ELR (cell line): ENCODE measurements at regions not wholly inside any gene's neighbourhood (a gene's known extent, or its start where the extent isn't known, plus 50 kb on each side); places are given as distances from the start of the nearest gene placed in this dataset.
A peak's percentile ranks its signal among the peaks of the same experiment; 100 is the strongest.
"Not testable (repeated sequence)": the region's sequence is repeated elsewhere in the genome, so short reads cannot be mapped to it uniquely, and the experiment has no call there.

Experiments
- DNase-seq: peaks from one replicate; pipeline ENCODE4 v3.0.0-alpha.2; 2015; ENCODE audit warnings: low read depth

DNA sequence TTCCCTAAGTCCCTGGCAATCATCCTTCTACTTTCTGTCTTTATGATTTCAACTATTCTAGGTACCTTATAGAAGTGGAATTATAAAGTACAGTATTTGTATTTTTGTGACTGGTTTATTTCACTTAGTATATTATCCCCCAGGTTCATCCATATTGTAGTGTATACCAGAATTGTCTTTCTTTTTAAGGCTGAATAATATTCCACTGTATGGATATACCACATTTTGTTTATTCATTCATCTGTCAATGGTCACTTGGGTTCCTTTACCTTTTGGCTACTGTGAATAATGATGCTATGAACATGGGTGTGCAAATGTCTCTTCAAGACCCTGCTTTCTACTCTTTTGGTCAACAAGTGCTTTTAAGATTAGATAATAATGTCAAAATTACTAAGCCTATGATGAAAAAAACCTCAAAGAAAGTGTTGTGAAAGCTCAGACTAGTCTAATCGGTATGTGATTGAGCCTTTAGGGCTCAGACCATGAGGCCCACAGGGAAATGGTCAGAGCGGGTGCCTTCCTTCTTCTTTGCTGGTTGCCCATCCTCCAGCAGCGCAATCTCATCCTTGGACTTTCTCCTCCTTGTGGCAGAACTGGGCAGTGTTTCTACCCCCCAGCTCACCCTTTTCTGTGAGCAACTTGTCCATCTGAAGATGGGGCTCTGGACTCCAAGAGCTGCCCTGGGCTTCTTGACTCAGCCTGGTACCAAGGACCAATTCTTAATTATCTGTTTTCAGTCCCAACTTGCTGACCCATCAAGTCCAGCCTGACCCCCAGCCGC, 105.4 kb downstream of the TTC8 start:
- DNase-seq: peak; percentile 40

DNA sequence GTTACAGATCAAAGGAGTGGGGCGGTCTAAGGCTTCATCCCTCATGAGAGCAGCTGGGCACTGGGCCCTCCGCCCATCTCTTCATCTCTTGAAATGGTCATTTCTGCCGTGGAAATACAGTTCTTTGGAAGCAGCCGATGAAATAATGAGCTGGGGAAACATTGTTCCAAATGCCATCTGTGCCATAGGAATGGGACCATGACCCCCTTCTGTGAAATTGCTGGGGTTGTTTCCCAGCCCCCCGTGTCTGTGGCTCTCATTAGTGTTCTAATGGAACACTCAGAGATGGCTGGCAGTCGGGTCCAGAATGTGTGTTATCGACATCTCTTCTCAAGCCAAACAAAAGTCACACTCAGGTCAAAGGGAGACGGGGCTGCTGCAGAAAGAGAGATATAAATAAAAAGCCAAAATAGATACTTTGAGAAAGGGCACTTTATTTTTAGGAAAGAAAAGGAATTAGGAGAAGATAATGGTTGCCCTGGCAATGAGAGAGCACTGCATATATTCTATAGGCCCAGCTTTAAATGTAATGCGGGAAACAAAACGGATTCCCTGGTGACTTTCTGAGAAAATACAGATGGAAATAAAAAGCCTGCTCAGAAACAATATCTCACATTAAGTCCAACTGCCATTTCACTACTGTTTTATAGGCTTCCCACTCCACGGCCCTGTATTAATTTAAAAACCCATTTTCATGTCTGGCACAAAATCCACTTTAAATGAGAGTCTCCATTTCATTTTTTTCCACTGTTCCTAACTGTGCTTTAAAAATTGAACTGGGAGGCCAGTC, 107.1 kb downstream of the TTC8 start:
- no peak for DNase-seq

GRCh38 chr14:88933191-88933590, 108.7 kb downstream of the TTC8 start:
- DNase-seq: no peak

DNA sequence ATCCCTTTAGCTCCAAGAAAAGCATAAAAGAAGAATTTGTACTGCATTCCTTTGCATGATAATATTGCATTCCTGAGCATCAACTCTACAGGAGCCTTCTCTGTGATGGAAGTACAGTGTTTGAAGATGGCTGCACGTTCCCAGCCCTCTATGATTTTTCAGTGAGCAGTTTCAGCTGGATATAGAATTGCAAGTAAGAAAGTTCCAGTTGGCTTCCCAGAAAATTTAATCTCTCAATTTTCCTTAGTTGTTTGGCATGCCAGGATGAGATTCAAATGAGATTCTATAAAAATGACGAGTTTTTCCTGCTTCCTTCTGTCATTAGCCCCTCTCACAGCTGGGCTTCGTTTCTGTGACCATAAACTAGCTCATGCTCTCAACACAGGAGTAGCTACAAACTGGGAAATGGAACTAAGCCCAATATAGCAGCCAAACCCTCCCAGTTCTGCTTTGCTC, 109.9 kb downstream of the TTC8 start:
- no peak for DNase-seq

GRCh38 chr14:88935083-88935482, 110.6 kb downstream of the TTC8 start:
- no peak for DNase-seq

DNA sequence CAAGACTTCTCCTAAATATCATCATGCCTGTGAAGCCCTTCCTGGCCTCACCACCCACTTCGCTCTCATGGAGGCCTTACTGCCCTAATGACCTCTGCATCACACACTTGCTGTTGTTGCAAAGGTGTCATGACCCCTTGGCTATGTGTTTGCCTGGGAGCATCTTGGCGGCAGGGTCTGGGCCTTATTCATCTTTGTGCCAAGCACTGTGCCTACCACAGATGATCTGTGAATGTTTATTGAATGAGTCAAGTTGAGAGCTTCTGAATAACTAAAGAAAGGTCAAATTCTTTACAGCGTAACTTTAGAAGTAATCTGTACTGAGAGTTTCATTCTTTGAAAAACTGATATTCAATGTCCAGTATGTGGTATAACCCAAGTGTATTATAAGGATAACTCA, 113.3 kb downstream of the TTC8 start:
- DNase-seq: peak; percentile 18

DNA sequence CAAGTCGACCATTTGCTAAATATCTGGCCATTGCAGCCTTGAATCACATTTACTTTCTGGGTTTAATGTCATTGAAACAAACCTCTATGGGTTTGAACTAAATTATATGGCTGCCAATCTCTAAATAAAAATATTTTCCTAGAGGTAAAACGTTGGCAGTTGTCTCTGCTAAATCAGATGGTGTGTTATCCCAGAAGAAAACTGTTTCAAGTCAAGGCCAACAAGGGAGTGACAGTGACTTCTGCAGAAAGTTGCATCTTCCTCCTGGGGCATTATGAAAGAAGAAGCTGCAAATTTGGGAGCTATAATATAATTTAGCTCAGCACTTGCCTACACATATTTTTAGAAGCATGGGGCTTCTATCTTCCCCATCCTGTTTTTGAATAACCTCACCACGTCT, 116.2 kb downstream of the TTC8 start:
- DNase-seq: no peak

DNA sequence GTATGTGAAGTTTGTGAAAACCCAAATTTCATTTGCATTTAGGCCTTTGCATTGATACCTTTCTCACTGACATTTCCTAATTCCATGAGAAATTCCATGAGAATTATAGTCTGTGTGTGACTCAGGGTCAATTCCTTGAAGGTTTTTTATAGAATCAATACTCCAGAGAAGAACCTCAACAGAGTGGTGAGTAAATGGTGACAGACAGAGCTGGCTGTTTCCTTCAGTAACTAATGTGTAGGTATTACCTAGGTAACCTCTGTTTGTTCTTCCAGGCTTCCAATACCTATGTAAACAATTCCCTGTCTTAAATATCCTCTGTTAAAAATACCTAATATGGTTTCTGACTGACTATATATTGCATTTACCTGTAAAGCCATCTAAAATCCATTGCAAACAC, 117.0 kb downstream of the TTC8 start:
- DNase-seq: no peak

DNA sequence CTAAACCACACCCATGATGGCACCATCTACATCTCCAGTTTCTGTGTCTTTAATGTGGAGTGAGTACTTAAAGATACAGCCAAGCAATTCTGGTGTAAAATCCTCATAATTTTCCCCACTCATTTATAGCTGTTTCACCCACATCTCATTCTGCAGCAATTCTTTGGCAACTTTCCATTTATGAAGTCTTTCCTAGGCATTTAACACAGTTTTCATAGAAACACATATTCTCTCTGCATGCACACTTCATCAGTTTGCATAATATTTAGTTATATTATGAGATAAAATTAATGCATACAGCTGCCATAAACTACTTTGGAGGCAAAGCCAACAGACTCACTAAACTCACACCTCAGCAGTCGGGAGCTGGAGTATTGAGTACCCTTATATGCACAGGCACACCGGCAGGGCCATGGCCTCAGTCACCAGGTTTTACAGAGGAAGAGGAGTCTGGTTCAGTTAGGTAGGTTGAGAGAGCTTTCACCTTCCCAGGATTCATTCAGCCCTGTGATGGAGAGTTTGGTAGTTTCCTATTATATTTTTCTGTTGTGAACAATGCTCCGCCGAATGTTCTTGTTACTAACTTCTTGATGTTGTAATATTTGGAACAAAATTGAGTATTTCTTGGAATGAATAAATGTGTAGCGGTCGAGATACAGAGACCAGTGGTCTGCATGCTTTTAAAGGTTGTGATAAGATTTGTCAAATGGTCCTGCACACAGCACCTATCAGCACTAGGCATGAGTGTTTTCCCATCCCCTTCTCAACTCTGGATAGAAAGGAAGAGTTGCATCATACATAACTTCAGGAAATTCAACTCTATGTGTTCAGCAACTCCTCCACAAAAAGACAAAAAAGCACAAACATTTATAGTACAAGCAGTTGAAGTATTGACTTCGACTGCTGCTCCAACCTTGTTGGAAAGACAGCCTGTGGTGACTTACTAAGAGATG, 123.5 kb downstream of the TTC8 start:
- DNase-seq: no peak

GRCh38 chr14:88950069-88950468, 125.6 kb downstream of the TTC8 start:
- no peak for DNase-seq

GRCh38 chr14:88951370-88951769, 126.9 kb downstream of the TTC8 start:
- DNase-seq: no peak

DNA sequence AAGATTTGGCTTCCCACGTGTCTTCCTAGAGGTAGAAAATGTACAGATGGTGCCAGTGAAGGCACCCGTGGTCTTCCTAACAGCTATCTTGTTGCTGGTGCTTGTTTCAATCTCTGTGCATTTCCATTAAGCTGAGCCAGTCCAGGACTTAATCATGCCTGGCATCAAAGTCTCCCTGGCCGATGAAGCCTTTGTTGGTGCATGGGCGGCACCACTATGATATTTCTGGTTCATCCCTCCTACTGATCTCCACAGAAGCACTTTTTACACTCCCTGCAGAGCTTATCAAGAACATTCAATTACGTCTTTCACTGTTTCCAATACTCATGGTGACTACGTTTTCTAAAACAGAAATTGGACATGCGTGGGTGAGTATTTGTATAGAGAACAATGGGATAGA, 128.4 kb downstream of the TTC8 start:
- no peak for DNase-seq

DNA sequence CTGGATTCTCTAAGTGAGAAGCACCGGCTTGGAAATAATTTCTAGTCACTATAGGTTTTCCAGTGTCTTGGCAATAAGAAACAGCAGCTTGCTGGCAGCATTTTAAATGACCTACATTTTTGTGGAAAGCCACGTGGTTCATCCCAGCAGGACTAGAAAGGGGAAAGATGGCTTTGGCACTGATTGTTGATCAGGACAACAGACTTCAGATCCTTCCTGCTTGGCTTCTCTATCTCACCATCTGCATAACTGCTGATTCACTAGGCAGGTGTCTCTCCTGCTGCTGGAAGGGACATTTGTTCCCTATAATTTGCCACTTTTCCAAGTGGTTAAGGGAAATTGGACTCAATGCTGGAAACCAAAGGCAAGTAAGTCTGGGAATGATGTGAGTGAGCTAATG, 131.0 kb downstream of the TTC8 start:
- no peak for DNase-seq

GRCh38 chr14:88960496-88960895, 136.0 kb downstream of the TTC8 start:
- DNase-seq: no peak

GRCh38 chr14:88961214-88961613, 136.8 kb downstream of the TTC8 start:
- DNase-seq: no peak

DNA sequence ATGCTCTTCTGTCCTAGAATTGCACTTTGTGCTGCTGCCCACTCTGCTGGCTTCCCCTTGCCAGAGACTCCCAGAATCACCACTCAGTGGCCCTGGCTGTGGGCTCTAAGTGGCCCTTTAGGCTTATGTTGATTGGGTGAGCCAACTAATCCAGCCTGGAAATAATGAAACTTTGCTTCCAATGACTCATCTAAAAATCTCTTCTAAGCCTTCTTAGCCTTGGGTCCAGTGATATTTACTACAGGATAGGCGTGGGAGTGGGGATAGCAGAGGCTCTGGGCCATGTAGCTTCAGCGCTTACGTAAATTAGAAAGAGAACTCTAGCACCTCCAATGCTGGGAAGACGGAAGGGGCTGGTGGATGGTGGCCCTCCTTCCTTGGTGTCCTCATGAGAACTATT, 137.9 kb downstream of the TTC8 start:
- DNase-seq: no peak

DNA sequence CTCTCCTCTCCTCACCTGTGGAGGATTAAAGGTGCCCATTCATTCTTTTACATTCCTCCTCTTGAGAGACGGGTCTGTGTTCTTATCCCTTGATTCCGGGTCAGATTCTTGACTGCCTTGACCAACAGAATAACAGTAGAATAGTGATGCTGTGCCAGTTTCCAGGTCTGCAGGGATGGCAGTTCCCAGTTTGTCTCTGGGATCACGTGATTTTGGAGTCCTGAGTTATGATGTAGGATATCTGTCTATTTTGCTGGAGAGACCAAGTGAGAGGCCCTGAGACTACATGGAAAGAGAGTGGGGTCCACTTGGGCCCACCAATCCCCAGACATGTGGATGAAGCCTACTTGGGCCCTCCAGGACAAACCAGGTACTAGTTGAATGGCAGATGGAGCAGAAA, 142.8 kb downstream of the TTC8 start:
- DNase-seq: no peak

DNA sequence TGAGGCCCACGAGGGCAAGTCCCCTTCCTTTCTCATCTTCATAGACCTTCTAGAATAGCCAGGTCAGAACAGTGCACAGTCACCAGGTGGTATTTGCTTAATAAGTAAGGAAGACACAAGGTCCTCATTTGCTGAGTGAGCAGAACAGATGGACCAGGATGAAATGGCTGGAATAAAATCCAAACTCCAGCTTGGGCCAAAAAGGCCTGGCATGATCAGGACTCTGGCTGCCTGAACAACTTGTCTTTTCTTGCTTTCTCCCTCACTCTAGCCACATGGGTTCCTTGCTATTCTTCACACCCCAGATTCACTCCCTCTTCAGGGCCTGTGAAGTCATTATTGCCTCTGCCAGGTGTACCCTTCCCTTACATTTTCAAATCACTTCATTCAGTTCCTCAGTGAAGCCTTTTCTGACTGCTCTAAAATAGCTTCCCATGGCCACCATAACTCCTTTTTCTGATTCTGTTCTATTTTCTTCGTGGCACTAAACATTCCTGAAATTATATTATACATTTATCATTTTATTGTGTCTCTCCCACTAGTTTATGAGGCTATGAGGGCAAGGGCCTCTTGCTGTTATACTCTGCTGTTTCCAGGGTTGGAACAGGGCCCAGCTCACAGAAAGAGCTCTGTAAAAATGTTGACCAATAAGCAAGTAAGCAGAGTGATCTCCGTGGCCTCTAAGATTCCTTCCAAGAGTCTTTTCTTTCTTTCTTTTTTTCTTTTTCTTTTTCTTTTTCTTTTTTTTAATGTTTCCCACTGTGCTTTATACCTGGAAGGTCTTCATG, 150.8 kb downstream of the TTC8 start:
- no peak for DNase-seq

DNA sequence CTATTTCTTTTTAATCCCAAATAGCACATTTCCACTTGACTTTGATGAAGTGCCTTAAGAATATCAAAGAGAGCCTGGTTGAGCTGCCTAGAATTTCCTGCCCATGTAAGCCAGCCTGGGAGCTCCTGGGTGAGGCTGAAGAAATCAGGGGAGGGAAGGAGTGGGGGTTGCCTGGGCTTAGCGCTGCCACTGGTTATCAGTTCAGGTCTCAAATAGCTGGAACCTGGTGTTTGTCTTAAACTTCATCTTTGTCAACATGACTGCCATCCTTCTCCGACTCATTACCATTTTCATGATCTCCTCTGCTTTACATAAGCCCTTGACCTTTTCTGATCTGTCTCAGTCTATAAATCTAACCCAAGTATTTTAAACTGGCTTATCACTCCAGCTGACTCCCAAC, 151.5 kb downstream of the TTC8 start:
- no peak for DNase-seq

DNA sequence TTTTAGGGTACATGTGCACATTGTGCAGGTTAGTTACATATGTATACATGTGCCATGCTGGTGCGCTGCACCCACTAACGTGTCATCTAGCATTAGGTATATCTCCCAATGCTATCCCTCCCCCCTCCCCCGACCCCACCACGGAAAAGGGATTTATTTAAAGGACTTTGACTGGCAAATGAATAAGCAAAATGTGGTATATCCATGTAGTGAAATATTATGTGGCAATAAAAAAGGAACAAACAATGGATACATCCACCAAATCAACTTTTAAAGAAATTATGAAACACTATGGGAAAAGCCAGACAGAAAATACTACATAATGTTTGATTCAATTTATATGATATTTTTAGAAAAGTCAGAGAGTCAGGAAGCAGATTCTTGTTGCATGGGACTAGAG, 156.5 kb downstream of the TTC8 start:
- not testable (repeated sequence) for DNase-seq

- DNase-seq: no peak
Observed at GRCh38 chr14:88981948-88982347, 157.5 kb downstream of the TTC8 start.

DNA sequence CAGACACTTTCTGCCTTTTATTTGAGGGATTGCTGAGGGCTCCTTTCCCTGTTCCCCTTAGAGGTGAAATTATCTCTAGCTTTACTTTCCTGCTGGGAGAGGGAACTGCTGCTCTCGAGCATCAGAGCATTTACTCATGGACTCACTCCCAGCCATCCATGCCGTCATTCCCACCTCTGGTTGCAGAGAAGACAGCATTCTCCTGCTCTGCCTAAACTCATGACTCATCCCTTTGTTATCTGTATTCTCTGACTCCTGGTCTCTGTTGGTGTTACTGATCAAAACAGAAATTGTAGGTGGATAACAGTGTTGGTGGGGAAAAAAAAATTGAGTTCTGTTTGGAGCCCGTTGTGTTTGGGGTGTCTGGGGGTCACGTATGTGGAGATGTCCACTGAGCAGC, 159.3 kb downstream of the TTC8 start:
- DNase-seq: peak; percentile 93
